ENCODE measurements at regions not wholly inside any gene's neighbourhood (a gene's known extent, or its start where the extent isn't known, plus 50 kb on each side); places are given as distances from the start of the nearest gene placed in this dataset.

GRCh38 chr12:107320929-107321631 is 227.7 kb upstream of the CRY1 start (continued):
- peak; percentile 27 for TF ChIP-seq CTBP2 (IDR thresholded peaks at IDR 0.05; ENCODE audit: borderline replicate concordance, insufficient read depth, insufficient read length, low read length)
- peak in 1 of 2 experiments; percentile 25; a peak in 2 of 4 replicates for TF ChIP-seq SIN3A (conservative IDR thresholded peaks at IDR 0.05 in 1 of 2, IDR thresholded peaks at IDR 0.05 in 1 of 2; ENCODE audit: low read depth in 1 of 2, low read length in 2 of 2)
- TF ChIP-seq JUND (IDR thresholded peaks at IDR 0.05; ENCODE audit: low read length): no peak
- TF ChIP-seq BCL11A (IDR thresholded peaks at IDR 0.05; ENCODE audit: low read depth in 2 of 2, low read length in 2 of 2): no peak
- no peak for TF ChIP-seq YY1 (IDR thresholded peaks at IDR 0.05; ENCODE audit: low read depth, low read length)
- TF ChIP-seq SP1 (IDR thresholded peaks at IDR 0.05; ENCODE audit: low read depth, low read length): 0 out of 2 replicates have a peak, but pooled peaks have one; percentile 11
- peak; percentile 40; the same call in 1 of the 2 replicates for TF ChIP-seq MAX (IDR thresholded peaks at IDR 0.05)
- no peak for TF ChIP-seq MAFK (IDR thresholded peaks at IDR 0.05; ENCODE audit: low read depth, low read length)
- TF ChIP-seq CHD2 (IDR thresholded peaks at IDR 0.05; ENCODE audit: low read length): no peak
- no peak for TF ChIP-seq BRCA1 (IDR thresholded peaks at IDR 0.05; ENCODE audit: low read depth, low read length)
- TF ChIP-seq RFX5 (IDR thresholded peaks at IDR 0.05; ENCODE audit: borderline replicate concordance, low read depth, low read length): no peak
- TF ChIP-seq ASH2L (IDR thresholded peaks at IDR 0.05; ENCODE audit: low read length): peak; percentile 25
- TF ChIP-seq SAP30 (IDR thresholded peaks at IDR 0.05; ENCODE audit: insufficient read depth, insufficient replicate concordance, low read length): no peak
- TF ChIP-seq RBBP5 (IDR thresholded peaks at IDR 0.05; ENCODE audit: borderline replicate concordance, low read depth, low read length): peak; percentile 68; the same call in 1 of the 2 replicates

Data from H1 (cell line).